ENCODE measurements at regions not wholly inside any gene's neighbourhood (a gene's known extent, or its start where the extent isn't known, plus 50 kb on each side); places are given as distances from the start of the nearest gene placed in this dataset.

GRCh38 chr13:103276775-103277498 is 210.7 kb upstream of the SLC10A2 start:
- TF ChIP-seq EZH2phosphoT487 (IDR thresholded peaks at IDR 0.05; ENCODE audit: insufficient read depth, low read depth) (no peak), EZH2 (IDR thresholded peaks at IDR 0.05; ENCODE audit: insufficient read depth, poor library complexity, severe bottlenecking) (no peak)
